ENCODE measurements at regions not wholly inside any gene's neighbourhood (a gene's known extent, or its start where the extent isn't known, plus 50 kb on each side); places are given as distances from the start of the nearest gene placed in this dataset.

DNA sequence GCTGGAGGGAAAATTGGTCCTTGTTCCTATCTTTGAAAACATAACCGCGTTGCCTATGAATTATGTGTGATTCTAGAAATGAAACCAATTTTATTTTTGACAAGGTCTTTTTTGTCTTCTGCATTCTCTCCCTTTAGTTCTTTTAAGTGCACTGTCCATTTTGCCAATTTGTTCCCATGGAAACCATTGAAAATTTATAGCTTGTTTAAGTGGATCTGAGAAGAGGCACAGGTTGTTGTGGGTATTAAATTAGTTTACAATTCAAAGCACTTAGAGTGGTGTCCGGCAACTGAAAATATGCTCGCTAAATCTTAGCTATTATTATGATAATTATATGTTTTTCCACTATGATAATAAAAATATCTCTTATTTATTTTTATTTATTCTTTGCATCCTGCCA is 107.5 kb upstream of the FSHR start:
- DNase-seq, result no peak

DNA sequence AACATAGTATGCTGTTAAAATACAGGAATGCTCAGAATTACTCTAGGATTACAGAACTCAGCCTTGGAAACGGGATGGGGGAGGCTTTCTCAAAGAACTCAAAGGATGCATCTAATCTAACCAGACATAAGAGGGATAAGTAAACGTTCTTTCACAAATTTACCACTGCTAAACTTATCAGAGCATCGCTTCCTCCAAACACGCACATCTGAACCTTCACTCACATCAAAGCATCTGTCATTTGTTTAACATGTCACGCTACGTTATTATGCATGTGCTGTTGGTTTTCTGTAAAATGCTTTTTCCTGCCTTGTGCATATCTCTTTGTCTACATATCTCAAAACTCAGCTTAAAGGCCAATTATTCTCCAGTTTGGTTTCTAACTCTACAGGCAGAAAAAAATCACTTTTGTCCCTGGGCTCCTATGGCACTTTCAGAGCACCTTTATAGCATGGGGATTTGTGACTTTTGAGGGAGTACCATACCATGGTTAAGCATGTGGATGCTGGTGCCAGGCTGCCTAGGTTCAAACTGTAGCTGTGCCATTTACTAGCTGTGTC is 106.7 kb upstream of the FSHR start:
- no peak for DNase-seq

DNA sequence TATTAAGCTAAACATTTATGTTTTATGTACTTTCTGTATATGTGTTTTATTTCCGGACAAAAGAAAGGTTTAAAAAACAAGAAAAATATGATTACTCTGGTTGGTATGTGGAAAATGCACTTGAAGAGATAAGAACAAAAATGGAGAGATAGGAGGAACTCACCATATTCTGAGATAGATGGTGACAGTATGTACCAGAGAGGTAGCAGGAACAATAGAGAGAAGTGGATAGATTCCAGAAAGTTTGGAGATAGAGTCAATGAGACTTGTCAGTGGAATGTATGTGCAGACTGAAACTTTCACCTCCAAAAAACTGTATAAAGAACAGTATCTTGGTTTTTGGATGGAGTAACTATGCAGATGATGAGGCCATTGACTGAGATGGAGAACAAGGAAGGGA is 105.6 kb upstream of the FSHR start:
- DNase-seq, result no peak

DNA sequence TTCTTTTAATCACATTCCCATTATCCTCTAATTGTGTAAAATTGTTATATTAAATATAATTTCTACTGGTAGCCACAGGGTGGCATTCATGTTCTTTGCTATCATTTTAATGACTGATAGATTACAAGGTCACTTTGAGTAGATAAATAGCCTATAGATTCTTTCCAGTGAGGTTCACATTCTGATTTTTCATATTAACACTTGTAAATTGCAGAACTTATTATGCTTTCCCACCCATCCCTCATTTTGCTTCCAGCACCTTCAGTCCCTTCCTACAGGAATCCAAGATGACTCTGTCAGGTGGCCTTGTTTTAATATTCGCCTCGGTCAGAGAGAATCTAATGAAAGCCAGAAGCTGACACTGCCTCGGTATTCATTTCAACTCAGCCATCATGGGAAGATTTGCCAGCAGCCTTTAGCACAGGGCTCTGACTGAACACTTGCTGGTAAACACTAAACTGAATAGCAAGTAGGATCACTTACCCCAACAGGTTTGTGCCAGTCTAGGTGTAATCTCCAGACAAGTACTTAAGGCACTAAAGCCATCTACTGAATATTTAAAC is 101.2 kb upstream of the FSHR start:
- peak in 1 of 56 donors; percentile 3 for DNase-seq

DNA sequence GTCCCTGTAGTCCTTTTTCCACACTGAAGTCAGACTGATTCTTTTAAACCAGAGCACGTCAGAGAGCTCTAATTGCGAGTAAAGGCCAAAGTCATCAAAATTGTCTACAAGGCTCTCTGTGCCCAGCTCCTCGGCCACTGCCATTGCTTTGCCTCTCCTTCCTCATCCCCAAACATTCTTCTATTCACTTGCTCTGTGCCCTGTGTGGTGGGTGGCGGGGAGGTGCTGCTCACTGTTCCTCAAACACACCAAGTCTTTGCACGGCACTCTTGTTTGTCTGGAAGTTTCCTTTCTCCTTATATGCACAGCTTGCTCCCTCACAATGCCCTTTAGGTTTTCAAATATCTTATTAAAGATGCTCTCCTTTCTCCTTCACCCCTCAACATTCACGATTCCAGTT is 100.1 kb upstream of the FSHR start:
- no peak for DNase-seq

DNA sequence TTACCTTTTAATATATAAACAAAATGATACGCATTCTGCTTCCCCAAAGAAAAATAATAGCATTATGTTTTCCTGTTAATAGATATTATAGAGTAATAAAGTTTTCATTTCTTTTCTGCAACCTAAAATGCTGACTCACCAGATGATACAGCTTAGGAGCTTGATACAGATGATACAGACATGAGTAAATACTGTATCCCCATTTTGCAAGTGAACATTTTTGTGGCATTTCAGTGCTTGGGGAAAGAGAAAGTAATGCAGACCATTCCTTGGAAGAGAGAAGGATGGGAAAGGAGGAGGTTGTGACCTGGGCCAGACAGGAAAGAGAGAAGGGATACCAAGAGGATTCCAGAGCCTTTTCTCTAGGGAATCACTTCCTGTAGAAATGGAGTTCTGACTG is 97.5 kb upstream of the FSHR start:
- DNase-seq, result no peak

DNA sequence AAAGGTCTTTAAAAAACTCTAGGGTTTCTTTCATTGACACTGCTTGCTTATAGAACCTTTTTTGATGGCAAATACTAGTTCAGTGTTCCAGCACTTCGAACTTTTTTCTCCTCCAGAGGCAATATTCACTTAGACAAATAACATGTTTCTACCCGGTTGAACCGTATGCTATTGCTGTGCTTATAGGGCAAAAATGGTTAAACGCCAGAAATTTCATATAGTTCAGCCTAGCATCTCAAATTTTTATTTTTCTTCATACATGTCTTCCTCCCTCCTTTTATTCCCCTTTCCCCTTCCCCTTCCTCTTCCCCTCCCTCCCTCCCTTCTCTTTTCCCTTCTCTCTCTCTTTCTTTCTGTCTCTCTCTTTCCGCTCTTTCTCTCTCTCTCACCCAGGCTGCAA is 96.9 kb upstream of the FSHR start:
- no peak for DNase-seq

DNA sequence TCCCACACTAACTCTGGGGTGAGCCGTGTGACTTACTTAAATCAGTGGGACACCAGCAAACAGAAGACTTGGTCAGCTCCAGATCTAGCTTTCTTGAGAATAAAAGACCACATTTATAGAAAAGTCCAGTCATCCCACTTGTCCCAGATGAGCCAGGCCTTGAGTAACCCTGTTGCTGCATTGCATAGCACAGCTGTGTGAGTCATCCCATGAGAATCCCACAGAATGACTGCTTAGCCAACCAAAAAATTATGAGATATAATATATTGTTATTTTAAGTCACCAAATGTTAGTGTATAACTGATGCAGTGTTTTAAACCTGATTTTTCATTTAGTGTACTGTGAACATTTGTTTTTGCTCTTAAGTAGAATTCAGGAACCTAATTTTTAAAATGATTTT is 94.2 kb upstream of the FSHR start:
- DNase-seq, result peak in 1 of 56 donors; percentile 6

DNA sequence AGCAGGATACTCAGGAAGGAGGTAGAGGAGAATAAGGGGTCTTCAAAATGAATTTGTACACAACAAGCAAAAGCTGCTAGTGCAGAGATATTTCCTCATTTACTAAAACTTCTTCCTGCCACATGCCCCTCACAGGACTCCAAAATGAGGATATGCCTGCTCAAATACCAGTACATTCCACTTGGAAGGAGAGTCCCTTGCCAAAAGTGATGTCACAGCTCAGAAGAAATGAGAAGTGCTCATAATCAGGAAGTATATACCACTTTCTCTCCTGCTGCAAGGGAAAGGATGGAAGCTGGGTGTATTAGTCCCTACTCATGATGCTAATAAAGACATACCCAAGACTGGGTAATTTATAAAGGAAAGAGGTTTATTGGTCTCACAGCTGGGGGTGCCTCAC is 87.7 kb upstream of the FSHR start:
- DNase-seq, result no peak

DNA sequence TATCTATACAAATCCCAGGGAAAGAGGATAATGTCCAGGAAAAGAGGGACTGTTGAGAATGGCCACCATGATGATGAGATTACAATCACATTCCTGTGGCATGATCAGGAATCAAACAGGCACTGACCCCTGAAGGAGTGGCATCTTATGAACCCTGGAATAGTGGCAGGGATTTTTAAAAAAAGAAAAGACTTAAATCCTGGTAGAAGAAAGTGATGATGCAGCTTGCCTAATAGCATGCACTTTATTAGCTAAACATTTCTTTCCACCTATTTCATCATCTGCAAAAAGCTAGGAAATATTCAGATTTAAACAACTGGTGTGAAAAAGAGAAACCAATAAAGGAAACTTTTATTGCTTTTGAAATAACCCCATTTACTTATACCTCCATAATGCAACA is 87.2 kb upstream of the FSHR start:
- no peak for DNase-seq

DNA sequence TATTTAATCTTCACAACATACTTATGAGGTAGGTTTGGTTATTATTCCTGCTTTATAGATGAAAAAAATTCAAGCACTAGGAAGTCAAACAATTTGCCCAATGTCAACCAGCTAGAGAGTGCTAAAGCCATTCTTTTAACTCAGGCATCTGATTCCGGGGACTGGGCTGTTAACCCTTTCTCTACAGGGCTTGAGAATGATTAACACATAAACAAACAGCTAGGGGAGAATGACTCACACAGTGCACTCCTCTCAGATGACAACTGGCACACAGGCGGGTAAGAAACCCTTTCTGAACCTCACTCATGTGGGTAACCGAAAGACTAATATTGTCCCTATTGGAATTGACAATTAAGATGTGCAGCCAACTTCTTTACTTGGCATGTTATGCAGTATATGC is 86.3 kb upstream of the FSHR start:
- DNase-seq, result no peak

DNA sequence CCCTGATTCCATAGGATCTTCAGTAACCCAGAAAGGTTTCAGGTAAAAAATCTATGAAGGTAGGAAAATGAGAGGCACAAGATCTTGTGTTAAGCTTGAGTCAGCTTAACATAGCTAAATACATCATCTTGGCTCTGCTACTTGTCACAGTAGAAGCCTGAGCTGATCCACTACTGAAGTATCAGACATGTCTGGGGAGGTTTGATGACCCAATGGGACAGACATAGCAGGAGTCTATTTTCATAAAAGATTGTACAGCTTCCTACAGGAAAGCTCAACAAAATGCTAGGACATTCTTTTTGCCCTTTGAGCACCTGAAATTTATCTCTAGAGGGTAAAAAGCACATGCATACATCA is 84.3 kb upstream of the FSHR start:
- no peak for DNase-seq

DNA sequence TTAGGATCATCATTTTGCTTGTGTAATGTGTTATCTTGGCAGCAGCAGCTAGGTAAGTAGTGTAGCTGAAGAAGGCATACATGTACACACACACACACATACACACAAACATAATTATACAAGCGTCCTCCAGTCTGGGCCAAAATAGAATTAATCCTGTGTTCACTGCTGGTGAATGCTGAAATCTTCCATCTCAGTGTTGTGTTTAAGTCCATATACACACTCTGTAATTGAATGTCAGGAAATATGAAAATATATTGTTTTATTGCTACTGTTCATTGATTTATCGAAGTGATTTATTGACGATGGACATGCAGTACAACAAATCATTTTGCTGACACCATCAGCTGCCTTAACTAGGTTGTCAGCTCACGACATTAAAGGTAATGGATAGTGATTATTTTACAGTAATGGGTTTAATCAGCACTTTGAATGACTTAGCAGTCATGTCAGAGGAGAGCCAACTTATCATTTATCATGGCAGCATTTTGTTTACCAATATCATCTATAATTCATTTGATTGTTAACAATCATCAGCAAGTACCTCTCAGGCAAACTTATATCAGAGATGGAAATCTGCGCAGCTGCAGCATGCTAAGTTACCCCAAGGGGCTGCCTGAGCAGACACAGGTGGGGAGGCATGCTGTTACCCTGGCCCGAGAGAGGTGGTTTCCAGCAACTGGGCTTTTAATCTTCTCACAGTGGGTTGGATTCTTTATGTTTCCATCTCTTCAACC is 83.7 kb upstream of the FSHR start:
- no peak for DNase-seq

DNA sequence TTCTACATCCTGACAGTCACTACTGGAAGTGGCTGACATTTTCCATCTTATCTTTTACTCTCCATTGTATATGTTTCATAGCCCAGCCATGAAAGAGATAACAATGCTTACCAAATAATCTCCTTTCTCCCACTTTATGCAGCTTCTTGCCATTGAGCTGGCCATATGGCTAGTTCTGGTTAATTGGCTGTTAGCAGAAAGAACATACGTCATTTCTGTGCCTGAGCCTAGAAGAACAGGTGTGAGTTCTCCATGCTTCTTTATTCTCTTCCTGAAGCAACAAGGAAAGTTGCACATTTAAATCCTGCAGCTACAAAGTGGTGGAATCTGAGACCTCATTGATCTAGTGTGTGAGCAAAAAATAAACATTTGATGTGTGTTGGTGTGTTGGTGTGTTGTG is 82.0 kb upstream of the FSHR start:
- DNase-seq, result no peak

DNA sequence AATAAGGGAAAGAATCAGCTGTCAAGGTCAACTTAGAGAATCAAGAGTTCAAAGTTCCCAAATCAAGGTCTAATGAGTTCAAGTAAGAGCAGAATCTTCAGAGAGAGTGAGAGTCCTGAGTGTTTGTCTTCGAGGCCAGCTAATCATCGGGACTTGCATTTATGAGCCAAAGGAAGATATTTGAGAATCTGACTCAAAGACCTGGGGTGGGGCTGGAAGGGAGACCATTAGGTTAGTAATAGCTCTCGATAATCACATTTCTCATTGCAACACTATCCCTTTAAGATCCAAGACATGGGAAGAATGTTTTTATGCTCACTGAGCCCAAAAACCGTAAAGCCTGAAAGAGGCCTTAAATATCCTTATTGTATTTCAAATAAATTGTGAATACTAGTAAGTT is 72.0 kb upstream of the FSHR start:
- no peak for DNase-seq

DNA sequence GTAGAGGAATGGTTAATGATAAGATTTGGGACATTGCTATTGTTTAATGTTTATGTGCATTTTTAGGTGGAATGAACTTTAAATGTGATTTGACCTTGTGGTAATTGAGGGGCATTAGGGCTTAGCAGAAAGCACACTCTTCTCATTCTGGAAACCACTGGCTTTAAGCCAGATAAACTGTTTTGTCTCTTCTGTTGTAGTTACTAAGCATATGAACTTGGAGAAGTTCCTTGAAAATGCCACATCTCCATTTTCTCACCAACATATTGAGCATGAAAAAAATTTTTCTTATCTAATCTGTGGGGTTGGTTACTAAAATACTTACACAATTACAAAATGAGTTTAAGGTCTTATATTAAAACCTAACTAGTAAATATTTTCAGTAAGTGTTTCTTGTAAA is 70.8 kb upstream of the FSHR start:
- DNase-seq, result no peak

DNA sequence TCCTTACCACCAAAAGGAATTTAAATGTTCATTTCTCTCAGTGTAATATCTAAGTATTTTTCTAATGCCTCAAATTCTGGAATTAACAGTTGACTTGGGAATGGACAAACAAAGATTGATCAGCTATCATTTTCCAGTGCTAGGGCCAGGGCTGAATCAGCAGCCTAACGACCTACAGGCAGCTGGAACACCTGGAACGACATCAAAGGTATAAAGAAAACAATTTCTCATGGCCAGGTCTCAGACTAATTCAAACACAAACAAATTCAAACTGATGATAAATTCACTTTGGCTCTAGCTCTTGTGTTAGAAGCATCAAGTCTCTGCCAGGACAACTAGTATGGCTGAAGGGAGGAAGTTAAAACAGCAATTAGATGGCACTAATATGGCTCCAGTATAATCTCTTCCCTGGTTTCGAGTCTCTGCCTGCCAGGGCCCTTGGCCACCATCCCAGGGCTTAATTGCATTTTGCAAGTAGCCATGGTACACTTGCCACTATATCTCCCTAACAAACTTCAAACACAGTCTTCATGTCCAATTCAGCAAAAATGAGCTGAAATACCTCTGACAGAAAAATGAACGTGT is 70.2 kb upstream of the FSHR start:
- DNase-seq, result no peak

DNA sequence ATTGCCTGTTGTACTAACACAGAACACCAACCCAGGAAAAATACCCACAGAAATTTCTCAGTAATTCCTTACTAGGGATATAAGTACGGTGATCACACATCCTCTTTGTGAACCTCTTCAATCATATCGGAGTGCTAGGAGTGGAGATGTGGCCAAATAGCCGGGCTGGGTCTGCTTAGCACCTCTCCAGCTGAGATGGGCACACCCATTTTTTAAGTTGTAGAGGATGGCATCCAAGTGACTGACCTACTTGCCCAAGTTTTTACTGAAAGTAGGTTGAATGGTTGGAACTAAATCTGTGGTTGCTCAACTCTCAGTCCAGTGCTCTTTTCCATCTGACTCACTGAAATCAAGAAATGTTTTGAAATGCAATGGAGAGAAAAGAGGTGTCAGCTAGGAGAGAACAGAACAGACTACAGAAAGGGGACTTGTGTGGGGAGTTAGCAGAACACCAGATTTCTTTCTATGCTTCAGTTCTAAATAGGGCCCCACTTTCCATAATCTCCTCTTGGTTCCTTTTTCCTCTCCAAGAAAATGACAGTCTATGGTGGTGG is 68.7 kb upstream of the FSHR start:
- no peak for DNase-seq

DNA sequence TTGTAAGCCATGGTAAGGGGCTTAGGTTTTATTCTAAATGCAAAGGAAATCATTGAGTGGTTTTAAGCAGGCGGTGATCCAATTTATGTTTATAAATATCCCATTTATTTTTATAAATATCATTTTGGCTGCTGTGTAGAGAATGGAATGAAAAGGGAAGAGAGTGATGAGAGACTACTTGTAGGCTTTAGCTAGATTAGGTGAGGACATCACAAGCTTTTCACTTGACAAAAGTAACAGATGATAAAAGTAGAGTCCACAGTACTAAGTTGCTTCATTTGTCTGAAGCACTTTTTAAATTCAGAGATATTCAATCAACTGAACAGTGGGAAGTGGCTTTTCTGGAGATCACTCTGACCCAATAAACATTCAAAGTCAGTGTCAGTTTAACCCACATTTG is 65.4 kb upstream of the FSHR start:
- DNase-seq, result no peak

DNA sequence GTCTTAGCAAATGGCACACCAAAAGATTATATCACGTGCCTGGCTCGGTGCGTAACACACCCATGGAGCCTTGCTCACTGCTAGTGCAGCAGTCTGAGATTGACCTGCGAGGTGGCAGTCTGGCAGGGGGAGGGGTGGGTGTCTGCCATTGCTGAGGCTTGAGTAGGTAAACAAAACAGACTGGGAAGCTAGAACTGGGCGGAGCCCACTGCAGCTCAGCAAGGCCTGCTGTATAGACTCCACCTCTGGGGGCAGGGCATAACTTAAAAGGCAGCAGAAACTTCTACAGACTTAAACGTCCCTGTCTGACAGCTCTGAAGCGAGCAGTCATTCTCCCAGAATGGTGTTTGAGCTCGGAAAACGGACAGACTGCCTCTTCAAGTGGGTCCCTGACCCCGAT is 55.9 kb upstream of the FSHR start:
- no peak for DNase-seq

DNA sequence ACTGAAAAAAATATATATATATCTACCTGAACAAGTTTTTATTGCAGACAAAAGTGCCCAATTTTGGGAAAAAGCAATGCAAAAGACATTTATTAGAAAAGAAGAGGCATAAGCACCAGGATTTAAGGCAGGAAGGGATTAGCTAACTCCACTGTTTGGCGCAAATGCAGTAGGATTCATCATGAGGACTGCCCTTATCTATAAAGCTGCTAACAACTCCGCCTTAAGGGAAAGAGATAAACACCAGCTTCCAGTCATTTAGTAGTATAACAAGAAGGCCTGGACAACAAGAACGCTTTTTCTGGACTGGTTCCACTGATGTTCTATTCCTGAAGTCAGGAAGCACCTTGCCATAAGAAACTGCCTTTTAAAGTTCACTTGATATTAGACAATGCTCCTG is 52.9 kb upstream of the FSHR start:
- DNase-seq, result no peak

All from nucleus accumbens (tissue), 56 donors.